Activated naive CD8-positive, alpha-beta T cell treated with anti-CD3 and anti-CD28 coated beads for 36 hours (primary cell): ENCODE measurements at regions not wholly inside any gene's neighbourhood (a gene's known extent, or its start where the extent isn't known, plus 50 kb on each side); places are given as distances from the start of the nearest gene placed in this dataset.
A peak's percentile ranks its signal among the peaks of the same experiment; 100 is the strongest.

Source experiments
- DNase-seq: peaks from one replicate; pipeline ENCODE4 v3.0.0; 2021
- H3K27ac Mint-ChIP-seq: one replicate; pipeline ENCODE4 v1.8.0; 2022; ENCODE audit warnings: mild to moderate bottlenecking, moderate library complexity, mixed read lengths
- H3K27me3 Mint-ChIP-seq: one replicate; pipeline ENCODE4 v1.8.0; 2022; ENCODE audit warnings: mild to moderate bottlenecking, mixed read lengths
- H3K36me3 Mint-ChIP-seq: one replicate; pipeline ENCODE4 v1.8.0; 2021; ENCODE audit warnings: mild to moderate bottlenecking, mixed read lengths
- H3K4me1 Mint-ChIP-seq: one replicate; pipeline ENCODE4 v1.8.0; 2021; ENCODE audit warnings: mixed read lengths
- H3K4me3 Mint-ChIP-seq: one replicate; pipeline ENCODE4 v1.8.0; 2022; ENCODE audit warnings: mild to moderate bottlenecking, moderate library complexity, mixed read lengths
- H3K9me3 Mint-ChIP-seq: one replicate; pipeline ENCODE4 v1.8.0; 2022; ENCODE audit warnings: mixed read lengths

- no peaks in the 10 kb centered on the region for H3K27me3 Mint-ChIP-seq
- no peak overlapping the region for H3K4me3 Mint-ChIP-seq
- H3K36me3 Mint-ChIP-seq = no peaks in the 10 kb centered on the region
- no peak for DNase-seq
- peaks cover 29% of the 10 kb centered on the region for H3K4me1 Mint-ChIP-seq
- no peaks in the 10 kb centered on the region for H3K9me3 Mint-ChIP-seq
- no peak overlapping the region for H3K27ac Mint-ChIP-seq
Observed at GRCh38 chr13:40061466-40062450, 406.3 kb downstream of the COG6 start.

- Mint-ChIP-seq H3K36me3 (no peaks in the 10 kb centered on the region), H3K27ac (peak overlapping the region; percentile 32), H3K9me3 (no peaks in the 10 kb centered on the region), H3K4me1 (peaks cover 29% of the 10 kb centered on the region), H3K27me3 (no peaks in the 10 kb centered on the region), H3K4me3 (no peak overlapping the region)
- no peak for DNase-seq
Observed at GRCh38 chr13:40063278-40063698, 407.8 kb downstream of the COG6 start.

GRCh38 chr13:40063703-40064102, 408.2 kb downstream of the COG6 start:
- Mint-ChIP-seq H3K4me1 (peaks cover 27% of the 10 kb centered on the region), H3K9me3 (no peaks in the 10 kb centered on the region), H3K4me3 (no peak overlapping the region), H3K27me3 (no peaks in the 10 kb centered on the region), H3K27ac (no peak overlapping the region), H3K36me3 (no peaks in the 10 kb centered on the region)
- no peak for DNase-seq

- no peak overlapping the region for H3K4me3 Mint-ChIP-seq
- peaks cover 32% of the 10 kb centered on the region for H3K4me1 Mint-ChIP-seq
- no peak overlapping the region for H3K27ac Mint-ChIP-seq
- no peaks in the 10 kb centered on the region for H3K36me3 Mint-ChIP-seq
- DNase-seq = no peak
- H3K27me3 Mint-ChIP-seq = no peaks in the 10 kb centered on the region
- H3K9me3 Mint-ChIP-seq = no peaks in the 10 kb centered on the region
Observed at GRCh38 chr13:40064154-40065097, 409.0 kb downstream of the COG6 start.

GRCh38 chr13:40069173-40070044, 413.9 kb downstream of the COG6 start:
- DNase-seq = peak; percentile 61
- no peak overlapping the region for H3K4me3 Mint-ChIP-seq
- H3K27me3 Mint-ChIP-seq = no peaks in the 10 kb centered on the region
- no peaks in the 10 kb centered on the region for H3K36me3 Mint-ChIP-seq
- H3K27ac Mint-ChIP-seq = no peak overlapping the region
- H3K9me3 Mint-ChIP-seq = no peaks in the 10 kb centered on the region
- peaks cover 33% of the 10 kb centered on the region for H3K4me1 Mint-ChIP-seq

GRCh38 chr13:40070357-40070756, 414.9 kb downstream of the COG6 start:
- Mint-ChIP-seq H3K27ac (no peak overlapping the region), H3K9me3 (no peaks in the 10 kb centered on the region)

GRCh38 chr13:40072663-40073120, 417.2 kb downstream of the COG6 start:
- Mint-ChIP-seq H3K27me3 (no peaks in the 10 kb centered on the region), H3K27ac (no peak overlapping the region), H3K9me3 (no peaks in the 10 kb centered on the region), H3K36me3 (no peaks in the 10 kb centered on the region), H3K4me3 (no peak overlapping the region), H3K4me1 (peaks cover 32% of the 10 kb centered on the region)
- no peak for DNase-seq

More at GRCh38 chr13:40070357-40070756, 414.9 kb downstream of the COG6 start:
- H3K27me3 Mint-ChIP-seq = no peaks in the 10 kb centered on the region
- no peaks in the 10 kb centered on the region for H3K36me3 Mint-ChIP-seq
- no peak for DNase-seq
- no peak overlapping the region for H3K4me3 Mint-ChIP-seq
- peaks cover 29% of the 10 kb centered on the region for H3K4me1 Mint-ChIP-seq

- Mint-ChIP-seq H3K27me3 (no peaks in the 10 kb centered on the region), H3K9me3 (no peaks in the 10 kb centered on the region), H3K36me3 (no peaks in the 10 kb centered on the region), H3K4me1 (peaks cover 32% of the 10 kb centered on the region), H3K4me3 (no peak overlapping the region), H3K27ac (no peak overlapping the region)
- DNase-seq = no peak
Observed at GRCh38 chr13:40074338-40074737, 418.9 kb downstream of the COG6 start.

GRCh38 chr13:40075281-40075680, 419.8 kb downstream of the COG6 start:
- Mint-ChIP-seq H3K4me3 (no peak overlapping the region), H3K9me3 (no peaks in the 10 kb centered on the region), H3K27ac (no peak overlapping the region), H3K36me3 (no peaks in the 10 kb centered on the region), H3K4me1 (peaks cover 24% of the 10 kb centered on the region), H3K27me3 (no peaks in the 10 kb centered on the region)
- no peak for DNase-seq

- Mint-ChIP-seq H3K36me3 (no peaks in the 10 kb centered on the region), H3K27me3 (no peaks in the 10 kb centered on the region), H3K4me3 (no peak overlapping the region), H3K27ac (no peak overlapping the region), H3K4me1 (peaks cover 14% of the 10 kb centered on the region), H3K9me3 (no peaks in the 10 kb centered on the region)
- no peak for DNase-seq
Observed at GRCh38 chr13:40076765-40077362, 421.4 kb downstream of the COG6 start.

- no peak overlapping the region for H3K4me3 Mint-ChIP-seq
- no peaks in the 10 kb centered on the region for H3K27me3 Mint-ChIP-seq
Observed at GRCh38 chr13:40077396-40078027, 422.1 kb downstream of the COG6 start.

GRCh38 chr13:40079721-40080120, 424.3 kb downstream of the COG6 start:
- Mint-ChIP-seq H3K4me1 (peaks cover 12% of the 10 kb centered on the region), H3K27ac (no peak overlapping the region), H3K4me3 (no peak overlapping the region), H3K9me3 (no peaks in the 10 kb centered on the region), H3K36me3 (no peaks in the 10 kb centered on the region), H3K27me3 (no peaks in the 10 kb centered on the region)
- DNase-seq = no peak

More at GRCh38 chr13:40077396-40078027, 422.1 kb downstream of the COG6 start:
- H3K27ac Mint-ChIP-seq = no peak overlapping the region
- no peaks in the 10 kb centered on the region for H3K9me3 Mint-ChIP-seq
- no peak for DNase-seq
- H3K36me3 Mint-ChIP-seq = no peaks in the 10 kb centered on the region
- H3K4me1 Mint-ChIP-seq = peaks cover 14% of the 10 kb centered on the region

- no peak for DNase-seq
Observed at GRCh38 chr13:40080676-40081075, 425.2 kb downstream of the COG6 start.

More at GRCh38 chr13:40080676-40081075, 425.2 kb downstream of the COG6 start:
- H3K4me3 Mint-ChIP-seq = no peak overlapping the region
- no peaks in the 10 kb centered on the region for H3K27me3 Mint-ChIP-seq
- no peaks in the 10 kb centered on the region for H3K36me3 Mint-ChIP-seq
- peaks cover 8% of the 10 kb centered on the region for H3K4me1 Mint-ChIP-seq
- no peak overlapping the region for H3K27ac Mint-ChIP-seq
- H3K9me3 Mint-ChIP-seq = no peaks in the 10 kb centered on the region
